HG02571 (cell line): ENCODE measurements at regions not wholly inside any gene's neighbourhood (a gene's known extent, or its start where the extent isn't known, plus 50 kb on each side); places are given as distances from the start of the nearest gene placed in this dataset.
"Not testable (repeated sequence)": the region's sequence is repeated elsewhere in the genome, so short reads cannot be mapped to it uniquely, and the experiment has no call there.

Experiments
- ATAC-seq: cut with Tn5 transposase; IDR thresholded peaks from one replicate; pipeline ENCODE4 v1.9.1; 2021; ENCODE audit warnings: mild to moderate bottlenecking, moderate library complexity; ENCODE audit not compliant: unreplicated experiment

GRCh38 chr5:2353871-2354440 lies 397.5 kb downstream of the IRX2 start:
- ATAC-seq: no peak

- no peak for ATAC-seq
These were observed 398.3 kb downstream of the IRX2 start for GRCh38 chr5:2353211-2353610.

GRCh38 chr5:2352101-2352861 lies 399.2 kb downstream of the IRX2 start:
- no peak for ATAC-seq

GRCh38 chr5:2349768-2350167 lies 401.7 kb downstream of the IRX2 start:
- not testable (repeated sequence) for ATAC-seq

DNA sequence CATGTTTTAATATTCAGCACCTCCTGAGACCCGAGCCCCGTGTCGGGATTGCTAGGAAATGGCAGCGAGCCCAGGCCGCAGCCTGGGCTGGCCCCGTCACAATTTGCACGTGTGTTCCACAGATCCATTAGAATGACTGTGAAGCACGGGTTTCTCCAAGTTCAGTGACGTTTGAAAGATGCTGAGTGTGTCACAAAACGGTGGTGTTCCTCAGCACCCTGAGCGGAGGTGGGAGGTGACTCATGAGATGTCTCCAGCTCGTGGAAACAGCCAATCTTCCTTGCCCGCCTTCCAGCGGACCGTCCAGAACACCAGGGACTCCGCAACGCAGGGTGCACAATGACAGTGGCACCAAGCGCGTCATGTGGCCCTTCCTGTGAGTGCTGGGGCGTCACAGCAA lies 412.8 kb downstream of the IRX2 start:
- no peak for ATAC-seq

DNA sequence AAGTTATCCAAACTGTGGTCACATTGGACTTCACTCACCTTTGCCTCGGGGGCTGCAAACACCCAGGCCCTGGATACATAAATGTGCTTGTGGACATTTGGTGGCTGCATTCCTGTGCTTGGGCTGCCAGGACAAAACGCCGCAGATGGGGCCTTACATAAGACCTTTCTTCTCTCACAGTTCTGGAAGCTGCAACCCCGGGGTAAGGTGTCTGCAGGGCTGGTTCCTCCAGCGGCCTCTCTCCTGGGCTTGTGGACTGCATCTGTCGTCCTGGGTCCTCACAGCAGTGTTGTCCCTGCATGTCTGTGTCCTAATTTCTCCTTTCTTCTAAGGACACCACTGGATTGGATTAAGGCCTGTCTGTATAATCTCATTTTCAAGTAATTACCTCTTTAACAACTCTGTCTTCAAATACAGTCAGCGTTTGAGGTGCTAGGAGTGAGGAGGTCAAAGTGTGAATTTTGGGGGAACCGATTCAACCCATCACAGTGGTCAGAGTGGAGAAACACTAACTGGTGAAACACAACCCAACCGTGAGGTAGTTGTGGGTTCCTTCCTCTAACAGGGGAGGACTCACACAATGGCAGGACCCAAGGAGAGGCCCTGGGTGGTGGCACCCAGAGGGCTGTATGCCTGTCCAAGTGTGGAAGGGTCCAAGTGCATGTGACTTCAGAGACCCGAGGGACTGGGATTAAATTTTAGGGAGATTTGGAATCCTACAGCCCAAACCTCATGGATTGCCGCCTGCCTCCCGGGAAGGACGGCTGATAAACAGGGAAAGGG lies 415.6 kb downstream of the IRX2 start:
- ATAC-seq: no peak

DNA sequence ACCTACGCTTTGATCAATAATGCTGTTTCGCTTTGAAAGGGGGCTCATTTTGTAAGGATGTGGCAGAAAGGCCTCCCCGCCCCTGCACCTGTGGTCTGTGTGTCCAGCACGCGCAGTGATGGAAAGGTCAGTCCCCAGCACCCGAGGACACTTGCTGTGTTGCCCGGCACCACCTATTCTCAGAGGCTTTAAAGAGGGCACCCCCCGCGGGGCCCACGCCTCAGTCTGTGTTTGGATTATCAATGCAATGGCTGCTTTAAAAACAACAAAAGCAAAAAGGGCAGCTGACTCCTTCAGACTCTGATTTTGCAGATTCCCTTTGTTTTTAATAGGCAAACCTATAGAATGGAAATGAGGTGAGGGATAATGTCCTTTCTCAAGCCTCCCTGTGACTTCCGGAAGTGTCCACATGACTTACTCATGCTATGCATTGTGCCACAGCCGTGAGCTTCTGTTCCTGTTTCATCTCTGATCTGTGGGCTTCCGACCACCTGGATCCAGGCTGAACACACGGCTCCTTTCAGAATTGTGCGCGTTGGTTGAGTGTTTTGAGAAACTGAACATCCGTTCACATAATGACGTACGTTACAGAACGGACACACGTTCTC lies 416.2 kb downstream of the IRX2 start:
- no peak for ATAC-seq

DNA sequence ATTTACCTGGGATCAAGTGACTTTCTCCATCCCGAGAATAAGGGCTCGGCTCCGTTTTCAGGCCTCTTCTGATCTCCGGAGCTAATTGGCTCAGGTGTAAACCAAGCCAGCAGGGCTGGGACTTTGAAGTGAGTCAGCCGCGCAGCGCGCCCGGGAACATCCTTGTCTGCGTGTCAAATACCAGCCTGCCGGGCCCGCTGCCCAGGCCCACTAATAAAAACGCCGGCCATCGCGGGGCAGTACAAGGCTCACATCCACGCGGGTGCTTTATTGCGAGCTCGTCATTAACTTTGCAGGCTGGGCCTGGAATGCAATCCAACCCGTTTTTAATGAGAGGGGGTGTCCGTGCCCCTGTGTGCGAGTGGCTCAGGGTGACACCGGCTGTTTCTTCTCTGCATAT lies 416.8 kb downstream of the IRX2 start:
- no peak for ATAC-seq

DNA sequence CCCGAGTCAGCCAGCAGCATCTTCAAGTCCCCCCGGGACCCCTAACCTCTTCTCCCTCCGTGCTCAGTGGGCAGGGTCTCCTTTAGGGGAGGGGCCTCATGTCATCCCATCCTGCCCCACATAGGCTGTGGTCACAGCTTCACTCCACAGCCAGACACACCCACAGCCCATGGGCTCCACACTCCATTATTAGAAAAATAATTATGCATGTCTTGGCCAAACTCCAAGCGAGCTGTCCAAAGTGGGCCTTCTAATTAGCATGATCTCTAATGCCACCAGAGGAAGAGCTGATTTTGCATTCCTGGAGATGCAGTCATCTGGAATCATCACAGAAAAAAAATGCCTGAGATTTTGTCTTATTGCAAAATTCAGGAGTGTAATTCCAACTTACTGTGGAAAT lies 418.2 kb downstream of the IRX2 start:
- ATAC-seq: no peak

GRCh38 chr5:2332521-2332920 lies 419.0 kb downstream of the IRX2 start:
- ATAC-seq: no peak

DNA sequence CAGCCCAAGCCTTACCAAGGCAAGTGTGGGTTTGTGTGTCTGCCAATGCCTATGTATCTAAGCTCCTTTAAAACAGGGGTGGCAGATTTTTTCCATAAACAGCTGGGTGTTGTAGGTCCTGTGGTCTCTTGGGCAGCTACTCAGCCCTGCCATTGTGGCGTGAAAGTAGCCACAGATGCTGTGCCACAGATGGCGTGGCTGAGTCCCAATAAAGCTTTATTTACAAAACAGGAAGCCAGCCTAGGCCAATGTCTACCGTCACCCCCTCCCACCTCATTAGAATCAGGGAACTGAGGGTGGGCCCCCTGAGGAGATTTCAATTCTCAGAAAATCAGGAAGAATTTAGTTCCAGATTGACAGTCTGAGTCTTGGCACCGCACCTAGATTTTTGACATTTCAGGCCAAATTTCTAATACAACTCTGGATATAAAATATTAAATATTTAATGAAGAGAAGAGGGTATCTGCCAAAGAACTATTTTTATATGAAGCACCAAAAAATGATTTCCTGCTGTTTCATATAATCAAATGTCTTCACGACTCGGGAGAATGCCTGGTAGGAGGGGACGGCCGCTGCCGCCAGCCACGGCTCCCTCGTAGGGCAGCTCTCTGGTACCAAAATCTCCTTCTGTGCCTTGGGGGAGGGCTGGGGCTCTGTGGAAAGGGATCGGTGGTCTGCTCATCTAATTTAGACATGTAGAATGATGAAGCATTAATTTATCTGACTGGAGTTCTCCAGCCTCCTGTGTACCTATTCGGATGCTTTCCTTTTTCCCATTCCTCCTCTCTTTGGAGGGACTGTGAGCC lies 420.9 kb downstream of the IRX2 start:
- ATAC-seq: no peak

- no peak for ATAC-seq
These were observed 421.7 kb downstream of the IRX2 start for GRCh38 chr5:2329741-2330140.

DNA sequence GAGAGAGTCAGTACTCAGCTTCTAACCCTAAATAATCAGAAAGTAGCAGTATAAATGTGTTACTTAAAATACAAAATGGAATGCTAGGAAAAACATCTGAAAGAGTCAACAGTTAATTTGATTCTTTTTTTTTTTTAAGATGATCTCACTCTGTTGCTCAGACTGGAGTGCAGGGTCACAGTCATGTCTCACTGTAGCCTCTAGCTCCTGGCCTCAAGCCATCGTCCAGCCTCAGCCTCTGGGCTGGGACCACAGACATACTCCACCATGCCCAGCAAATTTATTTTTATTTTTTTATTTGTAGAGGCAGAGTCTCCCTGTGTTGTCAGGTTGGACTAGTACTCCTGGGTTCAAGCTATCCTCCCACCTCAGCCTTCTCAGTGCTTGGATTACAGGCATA lies 424.9 kb downstream of the IRX2 start:
- no peak for ATAC-seq

GRCh38 chr5:2324788-2325187 lies 426.7 kb downstream of the IRX2 start:
- ATAC-seq: no peak

GRCh38 chr5:2320611-2321010 lies 430.9 kb downstream of the IRX2 start:
- ATAC-seq: no peak

DNA sequence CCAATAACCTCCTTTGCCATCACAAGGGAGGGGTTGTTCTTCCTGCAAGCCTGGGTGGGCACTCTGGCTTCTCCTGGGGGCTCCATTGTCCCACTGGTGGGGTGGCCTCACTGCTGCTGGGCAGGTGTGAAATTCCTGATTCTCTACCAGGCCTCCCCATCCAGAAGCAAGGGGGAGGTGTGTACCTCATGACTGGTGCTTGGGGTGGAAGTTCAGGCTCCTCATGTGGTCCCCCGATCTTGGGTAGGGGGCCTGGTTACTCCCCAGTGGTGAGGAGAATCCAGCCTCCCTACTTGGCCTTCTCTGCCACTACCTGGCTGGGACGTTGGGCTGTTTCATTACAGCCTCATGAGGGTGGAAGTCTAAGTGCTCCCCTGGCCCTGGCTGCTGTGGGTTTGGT lies 433.9 kb downstream of the IRX2 start:
- no peak for ATAC-seq

- no peak for ATAC-seq
These were observed 429.1 kb upstream of the IRX4 start for GRCh38 chr5:2311851-2312250.

GRCh38 chr5:2310946-2311345 lies 428.2 kb upstream of the IRX4 start:
- ATAC-seq: no peak

DNA sequence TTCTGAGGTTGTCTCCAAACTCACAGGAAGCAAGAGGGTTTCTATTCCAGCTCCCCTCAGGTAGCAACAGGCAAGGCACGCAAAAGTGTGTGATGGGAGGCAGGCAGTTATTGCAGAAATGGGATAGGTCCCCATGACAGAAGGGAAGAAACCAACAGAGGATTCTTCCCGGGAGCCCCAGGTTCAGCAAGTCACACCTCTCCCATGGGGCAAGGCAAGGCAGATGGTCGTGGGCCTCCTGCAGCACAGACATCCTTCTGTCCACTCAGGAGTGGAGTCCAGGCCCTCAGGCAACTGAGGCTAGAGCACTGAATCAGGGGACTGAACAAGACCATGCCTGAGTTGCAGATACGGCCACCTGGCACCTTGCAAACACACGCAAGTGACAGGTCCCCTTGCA lies 424.9 kb upstream of the IRX4 start:
- ATAC-seq: no peak

GRCh38 chr5:2306711-2307110 lies 424.0 kb upstream of the IRX4 start:
- ATAC-seq: no peak
